ENCODE measurements at regions not wholly inside any gene's neighbourhood (a gene's known extent, or its start where the extent isn't known, plus 50 kb on each side); places are given as distances from the start of the nearest gene placed in this dataset.

DNA sequence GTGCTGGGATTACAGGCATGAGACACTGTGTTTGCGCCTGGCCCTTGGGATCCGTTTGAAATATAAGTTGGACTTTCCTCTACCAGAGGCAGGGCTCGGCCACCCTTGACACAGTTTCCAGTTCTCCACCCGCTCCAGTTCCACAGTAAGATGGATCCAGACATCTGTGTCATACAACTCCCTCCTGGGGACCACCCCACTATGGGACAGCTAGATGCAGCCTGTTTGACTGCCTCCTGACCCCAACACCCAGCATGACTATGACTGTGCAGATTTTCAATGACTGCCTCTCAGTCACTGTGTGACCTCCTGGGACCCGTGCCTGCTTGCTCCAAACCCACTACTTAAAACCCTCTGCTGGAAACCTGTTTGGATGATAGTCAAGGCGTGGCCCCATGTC lies 166.7 kb downstream of the IRF8 start:
- H3K4me3 ChIP-seq (ENCODE audit: low read depth, low read length) = no peak overlapping the region
- DNase-seq (ENCODE audit: low read depth) = no peak
- TF ChIP-seq, protein P1, sequence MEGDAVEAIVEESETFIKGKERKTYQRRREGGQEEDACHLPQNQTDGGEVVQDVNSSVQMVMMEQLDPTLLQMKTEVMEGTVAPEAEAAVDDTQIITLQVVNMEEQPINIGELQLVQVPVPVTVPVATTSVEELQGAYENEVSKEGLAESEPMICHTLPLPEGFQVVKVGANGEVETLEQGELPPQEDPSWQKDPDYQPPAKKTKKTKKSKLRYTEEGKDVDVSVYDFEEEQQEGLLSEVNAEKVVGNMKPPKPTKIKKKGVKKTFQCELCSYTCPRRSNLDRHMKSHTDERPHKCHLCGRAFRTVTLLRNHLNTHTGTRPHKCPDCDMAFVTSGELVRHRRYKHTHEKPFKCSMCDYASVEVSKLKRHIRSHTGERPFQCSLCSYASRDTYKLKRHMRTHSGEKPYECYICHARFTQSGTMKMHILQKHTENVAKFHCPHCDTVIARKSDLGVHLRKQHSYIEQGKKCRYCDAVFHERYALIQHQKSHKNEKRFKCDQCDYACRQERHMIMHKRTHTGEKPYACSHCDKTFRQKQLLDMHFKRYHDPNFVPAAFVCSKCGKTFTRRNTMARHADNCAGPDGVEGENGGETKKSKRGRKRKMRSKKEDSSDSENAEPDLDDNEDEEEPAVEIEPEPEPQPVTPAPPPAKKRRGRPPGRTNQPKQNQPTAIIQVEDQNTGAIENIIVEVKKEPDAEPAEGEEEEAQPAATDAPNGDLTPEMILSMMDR (IDR thresholded peaks at IDR 0.05; ENCODE audit: control insufficient read depth, extremely low read depth, insufficient read depth) = no peak

DNA sequence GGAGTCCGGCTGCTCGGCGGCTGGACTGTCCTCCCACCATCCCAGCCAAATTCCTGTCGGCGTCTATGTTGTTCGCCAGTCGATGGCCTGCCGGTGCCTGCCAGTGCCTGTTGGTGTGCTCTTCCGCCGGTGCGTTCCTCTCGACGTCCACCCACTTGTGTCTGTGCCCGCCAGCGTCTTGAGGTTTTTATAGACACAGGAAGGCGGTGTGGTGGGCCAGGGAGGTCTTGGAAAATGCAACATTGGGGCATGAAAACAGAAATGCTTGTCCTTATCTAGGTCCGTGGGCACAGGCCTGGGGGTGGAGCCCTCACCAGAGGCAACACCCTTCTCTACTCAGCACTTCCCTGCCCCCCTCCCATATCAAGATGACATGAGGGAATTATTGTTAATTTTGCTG lies 167.8 kb downstream of the IRF8 start:
- no peak overlapping the region for H3K4me3 ChIP-seq (ENCODE audit: low read depth, low read length)
- DNase-seq (ENCODE audit: low read depth) = no peak
- TF ChIP-seq, protein P1 (IDR thresholded peaks at IDR 0.05; ENCODE audit: control insufficient read depth, extremely low read depth, insufficient read depth) = no peak

DNA sequence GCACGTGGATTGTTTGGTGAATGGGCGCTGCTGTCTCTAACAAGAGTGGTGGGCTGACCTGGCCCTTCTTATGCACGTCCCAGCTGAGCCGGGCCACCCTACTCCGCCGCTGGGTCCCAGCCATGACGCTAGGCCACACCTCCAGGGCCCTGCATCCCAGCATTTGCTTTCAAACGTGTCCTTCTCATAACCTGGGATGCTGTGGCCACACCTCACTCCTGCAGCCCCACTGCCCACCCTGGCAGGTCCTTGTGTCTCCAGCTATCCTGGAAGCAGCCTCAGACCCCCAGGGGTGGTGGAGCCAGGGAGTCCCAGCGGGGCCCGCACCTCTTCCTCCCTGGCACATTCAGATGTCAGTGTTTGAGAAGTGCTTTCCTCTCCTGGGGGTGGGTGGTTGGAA lies 168.6 kb downstream of the IRF8 start:
- no peak for DNase-seq (ENCODE audit: low read depth)
- H3K4me3 ChIP-seq (ENCODE audit: low read depth, low read length) = no peak overlapping the region
- TF ChIP-seq, protein P1 (IDR thresholded peaks at IDR 0.05; ENCODE audit: control insufficient read depth, extremely low read depth, insufficient read depth) = no peak

DNA sequence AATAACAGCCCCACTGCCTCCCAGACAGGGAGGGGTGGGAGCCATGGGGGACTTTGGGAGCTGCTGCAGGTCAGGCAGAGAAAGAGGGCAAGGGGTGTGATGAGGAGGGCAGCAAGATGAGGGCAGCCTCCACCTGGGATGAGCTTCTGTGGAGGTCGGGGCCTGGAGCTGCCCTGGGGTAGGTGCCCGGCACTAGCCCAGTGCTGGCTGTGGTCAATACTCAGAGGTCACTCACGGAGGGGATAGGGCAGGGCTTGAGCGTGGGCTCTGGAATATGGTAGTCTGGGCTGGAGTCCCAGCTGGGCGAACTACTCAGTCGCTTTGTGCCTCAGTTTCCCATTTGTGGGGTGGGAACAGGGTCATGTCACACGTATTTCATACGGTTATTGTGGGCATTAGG lies 169.0 kb downstream of the IRF8 start:
- DNase-seq (ENCODE audit: low read depth) = no peak
- H3K4me3 ChIP-seq (ENCODE audit: low read depth, low read length) = no peak overlapping the region
- TF ChIP-seq, protein P1 (IDR thresholded peaks at IDR 0.05; ENCODE audit: control insufficient read depth, extremely low read depth, insufficient read depth) = no peak

DNA sequence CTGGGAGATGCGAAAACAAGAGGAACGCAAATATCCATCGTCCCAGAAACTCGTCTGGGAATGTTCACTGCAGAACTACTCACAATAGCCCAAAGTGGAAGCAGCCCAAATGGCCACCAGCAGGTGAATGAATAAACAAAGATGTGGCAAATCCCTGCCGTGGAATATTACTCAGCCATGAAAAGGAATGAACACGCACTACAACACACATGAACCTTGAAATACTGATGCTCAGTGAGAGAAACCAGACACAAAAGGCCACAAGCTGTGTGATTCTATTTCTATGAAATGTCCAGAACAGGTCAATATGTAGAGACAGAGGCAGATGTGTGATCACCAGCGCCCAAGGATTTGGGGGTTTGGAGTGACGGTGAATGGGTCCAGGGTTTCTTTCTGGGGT lies 169.8 kb downstream of the IRF8 start:
- DNase-seq (ENCODE audit: low read depth) = no peak
- TF ChIP-seq, protein P1 (IDR thresholded peaks at IDR 0.05; ENCODE audit: control insufficient read depth, extremely low read depth, insufficient read depth) = no peak
- no peak overlapping the region for H3K4me3 ChIP-seq (ENCODE audit: low read depth, low read length)

DNA sequence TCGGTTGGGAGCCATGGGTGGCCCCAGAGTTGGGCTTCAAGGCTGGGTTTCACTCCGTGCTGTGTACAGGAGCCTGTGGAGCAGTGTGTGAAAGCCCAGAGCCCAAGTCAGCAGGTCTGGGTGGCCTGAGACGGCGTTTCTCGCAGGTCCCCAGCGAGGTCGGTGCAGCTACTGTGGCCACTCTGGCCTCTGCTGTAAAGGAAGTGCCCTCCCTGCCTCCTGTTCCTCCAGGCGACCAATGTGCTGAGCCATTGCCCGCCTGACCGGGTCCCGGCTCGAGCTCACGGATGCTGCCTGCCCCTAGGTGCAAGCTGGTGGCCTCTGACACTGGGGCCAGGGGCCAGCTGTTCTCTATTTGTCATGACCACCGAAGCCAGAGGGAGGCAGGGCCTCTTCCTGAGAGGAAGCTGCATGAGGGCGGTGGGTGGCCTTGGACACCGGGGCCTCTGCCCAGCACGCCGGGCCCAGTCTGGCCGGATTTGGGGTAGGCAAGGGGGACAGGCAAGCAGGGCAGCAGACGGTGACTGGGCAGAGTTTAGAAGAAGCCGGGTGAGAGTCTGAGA lies 170.9 kb downstream of the IRF8 start:
- no peak for DNase-seq (ENCODE audit: low read depth)
- H3K4me3 ChIP-seq (ENCODE audit: low read depth, low read length) = no peak overlapping the region
- TF ChIP-seq, protein P1 (IDR thresholded peaks at IDR 0.05; ENCODE audit: control insufficient read depth, extremely low read depth, insufficient read depth) = no peak

DNA sequence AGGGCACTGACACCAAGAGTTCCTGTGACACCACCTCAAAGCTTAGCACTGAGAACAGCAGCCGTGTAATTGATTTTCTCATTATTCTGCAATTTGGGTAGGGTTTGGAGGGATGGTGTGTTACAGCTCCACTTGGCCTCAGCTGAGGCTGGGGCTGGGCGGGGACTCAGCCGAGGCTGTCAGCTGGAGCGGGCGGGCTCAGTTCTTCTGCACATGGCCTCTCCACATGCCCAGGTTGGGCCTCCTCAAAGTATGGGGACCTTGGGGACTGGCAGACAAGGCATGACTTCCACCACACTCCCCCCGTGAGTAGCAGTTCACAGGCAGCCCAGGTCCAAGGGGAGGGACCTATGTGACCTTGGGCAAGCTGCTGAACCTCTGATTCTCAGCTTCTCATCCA lies 171.5 kb downstream of the IRF8 start:
- no peak overlapping the region for H3K4me3 ChIP-seq (ENCODE audit: low read depth, low read length)
- no peak for DNase-seq (ENCODE audit: low read depth)
- TF ChIP-seq, protein P1 (IDR thresholded peaks at IDR 0.05; ENCODE audit: control insufficient read depth, extremely low read depth, insufficient read depth) = no peak
